SK-N-SH treated with all-trans-retinoic acid at 6 μM for 48 hours (cell line): ENCODE measurements at regions not wholly inside any gene's neighbourhood (a gene's known extent, or its start where the extent isn't known, plus 50 kb on each side); places are given as distances from the start of the nearest gene placed in this dataset.

Experiments used
- ATAC-seq: fragments of 200-7000 bp; cut with Tn5 transposase; 3 replicates; pipeline ENCODE4 v1.9.1; 2020; ENCODE audit warnings: mild to moderate bottlenecking, moderate library complexity
- ARNTL ChIP-seq: fragments of 450-650 bp; formaldehyde crosslinking; IDR thresholded peaks from 2 replicates; pipeline ENCODE4 v1.5.0; 2020; ENCODE audit warnings: low read depth, mild to moderate bottlenecking, moderate library complexity, borderline replicate concordance
- ESRRG ChIP-seq: fragments of 250-450 bp; sonication (Bioruptor Pico); IDR thresholded peaks from 2 replicates; pipeline ENCODE4 v1.6.1; 2021; ENCODE audit warnings: mild to moderate bottlenecking
- OSR1 ChIP-seq: fragments of 250-450 bp; sonication (Bioruptor Pico); IDR thresholded peaks from 2 replicates; pipeline ENCODE4 v1.8.0; 2022; ENCODE audit warnings: moderate library complexity, mild to moderate bottlenecking, inconsistent platforms
- POU6F1 ChIP-seq: fragments of 250-450 bp; sonication (Bioruptor Pico); IDR thresholded peaks from 2 replicates; pipeline ENCODE4 v1.8.0; 2021; ENCODE audit warnings: low read depth, mild to moderate bottlenecking, moderate library complexity, borderline replicate concordance
- PPARA ChIP-seq: fragments of 250-450 bp; sonication (Bioruptor Pico); IDR thresholded peaks from 2 replicates; pipeline ENCODE4 v1.5.0; 2020; ENCODE audit warnings: mild to moderate bottlenecking, borderline replicate concordance
- TCF4 ChIP-seq: fragments of 250-450 bp; sonication (Bioruptor Pico); IDR thresholded peaks from 2 replicates; pipeline ENCODE4 v1.8.0; 2021; ENCODE audit warnings: mild to moderate bottlenecking, moderate library complexity, borderline replicate concordance
- TOX ChIP-seq: fragments of 250-450 bp; sonication (Bioruptor Pico); IDR thresholded peaks from 2 replicates; pipeline ENCODE4 v1.8.0; 2021; ENCODE audit warnings: mild to moderate bottlenecking, moderate library complexity, borderline replicate concordance
- ZC3H10 ChIP-seq: fragments of 250-450 bp; sonication (Bioruptor Pico); IDR thresholded peaks from 2 replicates; pipeline ENCODE4 v1.5.1; 2021; ENCODE audit warnings: mild to moderate bottlenecking, moderate library complexity
- ZNF70 ChIP-seq: fragments of 450-650 bp; formaldehyde crosslinking; IDR thresholded peaks from 2 replicates; pipeline ENCODE4 v1.5.0; 2020; ENCODE audit warnings: mild to moderate bottlenecking, moderate library complexity
- ZNF8 ChIP-seq: fragments of 450-650 bp; formaldehyde crosslinking; IDR thresholded peaks from 2 replicates; pipeline ENCODE4 v1.5.0; 2020; ENCODE audit warnings: mild to moderate bottlenecking, moderate library complexity
- TF ChIP-seq, protein P1 (sequence below): fragments of 250-450 bp; sonication (Bioruptor Pico); IDR thresholded peaks from 2 replicates; pipeline ENCODE4 v1.5.1; 2021; ENCODE audit warnings: mild to moderate bottlenecking, moderate library complexity

GRCh38 chr13:24629320-24629719 lies 50.9 kb upstream of the ATP12A start (continued):
- TF ChIP-seq, protein P1, sequence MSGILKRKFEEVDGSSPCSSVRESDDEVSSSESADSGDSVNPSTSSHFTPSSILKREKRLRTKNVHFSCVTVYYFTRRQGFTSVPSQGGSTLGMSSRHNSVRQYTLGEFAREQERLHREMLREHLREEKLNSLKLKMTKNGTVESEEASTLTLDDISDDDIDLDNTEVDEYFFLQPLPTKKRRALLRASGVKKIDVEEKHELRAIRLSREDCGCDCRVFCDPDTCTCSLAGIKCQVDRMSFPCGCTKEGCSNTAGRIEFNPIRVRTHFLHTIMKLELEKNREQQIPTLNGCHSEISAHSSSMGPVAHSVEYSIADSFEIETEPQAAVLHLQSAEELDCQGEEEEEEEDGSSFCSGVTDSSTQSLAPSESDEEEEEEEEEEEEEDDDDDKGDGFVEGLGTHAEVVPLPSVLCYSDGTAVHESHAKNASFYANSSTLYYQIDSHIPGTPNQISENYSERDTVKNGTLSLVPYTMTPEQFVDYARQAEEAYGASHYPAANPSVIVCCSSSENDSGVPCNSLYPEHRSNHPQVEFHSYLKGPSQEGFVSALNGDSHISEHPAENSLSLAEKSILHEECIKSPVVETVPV (CRISPR knock-in tag) = no peak
- no peak for TF ChIP-seq OSR1 (CRISPR knock-in tag)
- no peak for TF ChIP-seq ZC3H10 (CRISPR knock-in tag)
- TF ChIP-seq TCF4 (CRISPR knock-in tag) = no peak
- no peak for TF ChIP-seq ESRRG (CRISPR knock-in tag)
- no peak for TF ChIP-seq TOX (CRISPR knock-in tag)
- TF ChIP-seq ZNF8 (CRISPR knock-in tag) = no peak
- TF ChIP-seq ZNF70 (CRISPR knock-in tag) = no peak
- TF ChIP-seq POU6F1 (CRISPR knock-in tag) = no peak

GRCh38 chr13:24630121-24630520 lies 50.1 kb upstream of the ATP12A start:
- no peak for ATAC-seq
- TF ChIP-seq PPARA (CRISPR knock-in tag) = no peak
- no peak for TF ChIP-seq ZC3H10 (CRISPR knock-in tag)
- TF ChIP-seq ARNTL (CRISPR knock-in tag) = no peak
